ENCODE measurements at regions not wholly inside any gene's neighbourhood (a gene's known extent, or its start where the extent isn't known, plus 50 kb on each side); places are given as distances from the start of the nearest gene placed in this dataset.

DNA sequence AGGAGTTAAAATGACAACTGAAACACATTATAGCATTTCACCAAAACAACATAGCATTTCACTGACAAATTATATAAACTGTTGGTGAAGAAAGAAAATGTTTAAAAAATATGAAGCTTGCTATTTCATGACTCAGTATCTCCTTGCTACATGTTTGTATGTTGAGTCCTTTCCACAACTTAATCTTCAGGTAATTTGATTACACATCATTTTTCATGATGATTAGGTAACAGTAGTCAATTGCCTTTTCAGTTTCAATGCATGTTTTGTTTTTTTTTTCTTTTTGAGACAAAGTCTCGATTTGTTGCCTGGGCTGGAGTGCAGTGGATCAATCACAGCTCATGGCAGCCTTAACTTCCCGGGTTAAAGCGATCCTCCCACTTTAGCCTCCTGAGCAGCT, 177.8 kb upstream of the PMFBP1 start:
- no peak for DNase-seq (ENCODE audit: low read depth, low spot score)

DNA sequence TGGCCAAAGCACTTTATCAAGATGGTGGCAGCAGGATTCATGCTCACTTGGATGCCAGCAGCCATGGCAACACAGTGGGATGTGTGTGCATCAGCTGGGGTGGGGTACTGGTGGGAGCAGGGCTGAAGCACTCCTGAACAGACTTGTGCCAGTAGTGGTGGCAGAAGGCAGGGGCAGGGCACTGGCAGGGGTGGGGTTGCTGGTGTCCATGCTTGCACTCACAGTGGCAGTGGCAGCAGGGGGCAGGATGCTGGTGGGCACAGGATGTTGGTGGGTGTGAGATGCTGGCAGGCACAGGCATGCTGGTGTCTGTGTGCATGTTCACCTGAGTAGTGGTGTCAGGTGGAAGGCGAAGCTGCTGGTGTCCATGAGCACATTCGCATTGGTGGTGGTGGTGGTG, 161.0 kb upstream of the PMFBP1 start:
- DNase-seq (ENCODE audit: low read depth, low spot score): no peak

DNA sequence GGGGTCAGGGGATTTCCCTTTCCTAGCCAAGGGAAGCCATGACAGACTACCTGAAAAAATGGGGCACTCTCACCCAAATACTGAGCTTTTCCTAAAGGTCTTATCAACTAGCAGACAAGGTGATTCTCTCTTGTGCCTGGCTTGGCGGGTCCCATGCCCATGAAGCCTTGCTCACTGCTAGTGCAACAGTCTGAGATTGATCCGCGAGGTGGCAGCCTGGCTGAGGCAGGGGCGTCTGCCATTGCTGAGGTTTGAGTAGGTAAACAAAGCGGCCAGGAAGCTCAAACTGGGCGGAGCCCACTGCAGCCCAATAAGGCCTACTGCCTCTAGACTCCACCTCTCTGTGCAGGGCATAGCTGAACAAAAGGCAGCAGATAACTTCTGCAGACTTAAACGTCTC, 152.6 kb upstream of the PMFBP1 start:
- no peak for DNase-seq (ENCODE audit: low read depth, low spot score)

DNA sequence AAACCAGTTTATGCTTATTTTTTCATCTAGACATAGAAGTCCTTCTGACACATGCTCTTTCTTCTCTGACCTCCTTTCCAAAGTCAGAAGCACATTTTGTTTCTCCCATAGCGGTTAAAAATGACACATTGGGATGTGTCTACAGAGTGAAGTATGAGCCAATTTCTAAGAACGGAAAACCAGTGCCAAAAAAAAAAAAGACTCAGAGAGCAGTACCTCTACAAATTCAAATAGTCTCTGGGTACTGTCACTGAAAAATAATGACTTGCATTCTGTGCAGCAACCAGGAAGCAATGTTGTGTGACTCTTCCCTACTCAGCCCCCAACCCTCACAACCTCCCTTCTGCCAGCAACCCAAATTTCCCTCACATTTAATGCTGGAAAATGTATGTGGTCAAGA, 145.5 kb upstream of the PMFBP1 start:
- no peak for DNase-seq (ENCODE audit: low read depth, low spot score)

DNA sequence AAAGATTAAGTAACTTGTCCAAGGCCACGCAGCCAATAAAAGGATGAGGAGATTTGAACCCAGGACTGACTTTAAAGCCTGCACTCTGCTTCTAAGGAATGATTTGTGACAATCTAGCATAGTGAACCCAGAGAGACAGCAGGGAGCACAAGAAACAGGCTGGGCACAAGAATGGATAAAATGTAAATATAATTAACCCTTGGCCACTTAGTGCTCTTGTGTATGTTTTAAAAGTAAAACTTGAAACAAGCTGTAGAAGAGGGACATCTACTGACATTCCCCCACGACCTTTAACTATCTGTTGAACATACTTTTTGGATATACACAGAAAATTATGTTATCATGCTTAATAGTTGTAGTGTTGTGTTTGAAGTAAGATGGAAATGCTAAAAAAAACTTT, 141.9 kb upstream of the PMFBP1 start:
- DNase-seq (ENCODE audit: low read depth, low spot score): no peak

DNA sequence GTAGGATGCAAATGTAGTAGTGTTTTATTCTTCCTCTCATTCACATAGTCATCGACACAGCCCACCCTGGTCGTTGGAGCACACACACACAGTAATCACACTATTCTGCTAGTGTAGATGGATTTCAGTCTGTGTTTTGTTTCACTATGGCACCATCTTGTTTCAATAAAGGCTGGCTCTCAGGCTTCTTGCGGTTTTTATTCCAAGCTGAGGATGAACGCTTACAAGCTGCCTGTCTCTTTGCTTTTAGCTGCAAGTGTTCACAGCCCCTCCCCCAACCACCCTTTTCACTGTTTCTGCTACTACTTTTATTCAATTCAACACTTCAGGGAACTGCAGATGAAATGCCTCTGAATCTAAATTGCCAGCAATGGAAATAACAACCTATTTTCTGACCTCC, 140.9 kb upstream of the PMFBP1 start:
- no peak for DNase-seq (ENCODE audit: low read depth, low spot score)

DNA sequence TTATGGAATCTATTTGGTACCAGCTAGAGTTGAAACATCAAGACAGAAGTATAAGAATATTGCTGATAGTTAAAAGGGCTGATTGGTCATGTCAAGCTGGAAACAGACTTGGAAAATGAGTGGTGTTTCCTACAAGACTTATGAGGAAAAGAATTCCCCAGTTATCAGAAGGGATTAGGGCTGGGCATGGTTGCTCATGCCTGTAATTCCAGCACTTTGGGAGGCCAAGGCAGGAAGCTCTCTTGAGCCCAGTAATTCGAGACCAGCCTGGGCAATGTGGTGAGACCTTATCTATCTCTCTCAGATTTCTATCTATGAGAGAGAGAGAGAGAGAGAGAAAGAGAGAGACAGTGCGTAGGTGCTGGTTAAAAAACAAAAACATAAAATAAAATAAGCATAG, 139.5 kb upstream of the PMFBP1 start:
- no peak for DNase-seq (ENCODE audit: low read depth, low spot score)

DNA sequence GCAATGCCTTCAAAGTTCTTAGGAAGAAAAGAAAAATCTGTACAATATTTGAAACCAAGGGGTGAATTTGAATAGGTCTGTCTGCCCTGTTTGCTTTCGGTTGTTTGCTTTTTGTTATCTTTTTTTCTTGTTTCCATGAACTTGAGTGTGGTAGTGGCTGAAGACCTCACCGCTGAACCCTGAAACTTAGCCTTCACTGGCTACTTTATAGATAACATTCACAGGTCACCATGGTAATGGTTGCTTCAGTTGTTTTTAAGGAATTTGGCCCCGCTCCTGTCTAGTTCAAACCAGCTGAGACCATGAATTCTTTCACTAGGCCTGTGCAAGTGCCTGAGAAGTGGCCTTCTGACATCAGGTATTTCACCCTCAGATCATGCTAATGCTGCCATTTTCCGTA, 137.0 kb upstream of the PMFBP1 start:
- no peak for DNase-seq (ENCODE audit: low read depth, low spot score)

DNA sequence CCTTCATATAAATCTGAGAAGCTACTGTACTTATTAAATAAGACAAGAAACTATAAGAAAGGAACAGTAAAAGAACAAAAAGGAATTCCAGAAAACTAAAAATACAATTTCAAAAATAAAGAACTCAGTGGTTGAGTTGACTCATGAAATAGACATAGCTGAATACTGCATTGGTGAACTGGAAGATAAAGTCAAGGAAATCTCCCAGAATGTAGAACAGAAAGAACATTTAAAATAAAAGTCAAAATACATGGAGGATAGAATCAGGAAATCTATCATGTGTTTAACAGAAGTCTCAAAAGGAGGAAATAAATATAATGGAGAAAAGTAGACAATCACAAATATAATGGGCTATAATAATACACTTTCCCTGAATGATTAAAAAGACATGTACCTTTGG, 136.4 kb upstream of the PMFBP1 start:
- DNase-seq (ENCODE audit: low read depth, low spot score): no peak

DNA sequence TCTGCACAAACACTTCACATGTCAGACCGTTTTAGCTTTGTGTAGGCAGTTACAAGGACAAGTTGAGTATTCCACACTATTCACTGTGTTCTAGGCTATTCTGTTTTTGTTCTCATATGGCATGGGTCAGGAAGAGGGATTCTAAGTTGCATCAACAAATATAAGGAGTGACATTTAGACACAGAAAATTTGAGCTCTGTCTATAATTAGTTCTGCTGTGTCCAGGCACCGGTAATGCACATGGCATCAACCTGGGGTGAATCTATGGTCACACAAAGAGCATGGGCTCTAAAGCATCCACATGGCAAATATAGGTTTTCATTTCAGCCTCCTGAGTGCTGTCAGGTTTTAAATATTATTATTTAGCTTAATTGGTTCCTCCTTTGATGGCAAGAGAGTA, 130.4 kb upstream of the PMFBP1 start:
- no peak for DNase-seq (ENCODE audit: low read depth, low spot score)

DNA sequence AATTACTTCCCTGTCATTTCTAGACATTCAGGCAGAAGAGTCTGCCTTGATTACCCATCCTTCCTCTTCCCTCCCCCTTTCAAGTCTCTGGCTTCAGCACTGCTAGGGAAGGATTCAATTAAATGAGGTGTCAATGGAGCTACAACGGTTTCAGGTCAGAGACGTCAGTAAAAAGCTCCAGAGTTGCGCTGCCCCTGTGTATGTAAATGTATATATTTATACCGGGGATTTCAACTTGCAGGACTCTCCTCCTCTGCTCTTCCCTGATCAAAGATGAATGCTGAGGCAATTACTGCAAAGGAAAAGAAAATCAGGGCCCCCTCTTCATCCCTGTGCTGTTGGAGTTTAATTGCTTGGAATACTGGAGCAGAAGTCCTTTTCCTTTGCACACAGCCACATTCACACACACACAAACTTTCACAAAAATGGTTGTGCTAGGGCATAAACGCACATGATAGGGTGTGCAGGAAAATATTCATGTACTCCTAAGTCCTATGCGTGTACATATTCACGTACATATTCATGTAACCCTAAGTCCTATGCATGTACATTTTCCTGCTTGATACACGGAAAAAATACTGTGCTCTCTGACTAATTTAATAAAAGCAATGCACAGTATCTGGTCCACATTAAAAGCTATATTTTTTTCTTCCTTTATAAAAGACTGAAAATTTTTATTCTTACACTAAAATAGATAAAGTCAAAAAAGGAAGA, 129.7 kb upstream of the PMFBP1 start:
- DNase-seq (ENCODE audit: low read depth, low spot score): no peak

DNA sequence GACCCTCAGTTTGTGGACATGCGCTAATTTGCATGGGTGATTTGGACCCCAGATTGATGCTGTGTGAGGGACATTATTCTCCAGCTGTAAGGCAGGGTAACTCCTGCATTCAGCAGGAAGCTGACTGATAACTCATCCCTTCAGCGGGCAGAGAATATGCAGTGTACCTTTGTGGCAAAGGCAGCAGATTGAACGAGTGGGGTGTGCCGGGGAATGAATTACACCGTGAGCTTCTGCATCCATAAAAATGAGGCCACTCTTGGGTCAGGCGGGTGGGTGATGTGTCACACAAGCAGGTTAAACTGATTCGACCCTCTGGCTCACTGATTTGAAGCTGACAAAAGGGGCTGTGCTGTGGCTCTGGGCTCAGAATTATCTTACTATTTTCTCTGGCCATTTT, 128.9 kb upstream of the PMFBP1 start:
- DNase-seq (ENCODE audit: low read depth, low spot score): no peak

DNA sequence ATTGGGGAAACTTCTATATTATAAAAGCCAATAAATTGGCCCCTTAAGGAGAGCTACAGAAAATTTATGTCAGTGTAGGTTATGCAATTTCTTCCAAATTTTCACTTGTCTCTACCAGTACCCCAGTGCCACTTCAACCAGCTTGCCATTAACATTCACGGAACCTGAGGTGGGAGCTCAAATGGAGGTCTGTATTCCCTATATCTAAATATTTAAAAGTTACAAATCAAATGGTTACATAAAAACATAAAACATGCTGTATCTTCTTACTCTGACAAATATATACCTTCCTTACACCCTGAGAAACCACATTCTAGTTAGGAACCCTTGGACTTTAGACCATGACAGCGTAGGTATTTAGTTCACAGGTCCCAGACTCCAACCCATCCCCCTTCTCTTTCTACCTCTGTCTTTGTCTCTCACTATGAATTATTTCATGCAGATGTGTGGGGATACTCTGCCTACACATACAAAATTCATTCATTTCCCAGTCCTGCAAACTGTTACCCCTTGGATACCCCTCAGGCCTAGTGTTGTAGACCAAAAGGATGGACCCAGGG, 127.8 kb upstream of the PMFBP1 start:
- DNase-seq (ENCODE audit: low read depth, low spot score): no peak

DNA sequence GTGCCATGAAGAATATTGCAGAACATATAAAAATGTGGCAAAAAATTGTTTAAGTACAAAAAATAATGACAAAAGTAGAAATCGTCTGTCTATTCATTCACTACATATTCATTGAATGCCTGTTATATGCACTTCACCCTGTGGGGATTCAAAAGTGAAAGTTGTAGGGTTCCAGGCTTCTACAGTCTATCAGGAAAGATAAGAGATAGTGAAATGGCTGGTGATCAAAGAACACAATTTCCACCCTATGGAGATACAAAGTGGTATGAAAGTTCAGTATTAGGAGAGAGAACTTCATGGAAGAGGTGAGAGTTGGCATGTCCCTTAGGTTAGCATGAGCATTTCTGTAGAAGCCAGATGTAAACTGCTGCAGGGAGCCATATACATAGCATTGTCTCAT, 127.0 kb upstream of the PMFBP1 start:
- DNase-seq (ENCODE audit: low read depth, low spot score): no peak

DNA sequence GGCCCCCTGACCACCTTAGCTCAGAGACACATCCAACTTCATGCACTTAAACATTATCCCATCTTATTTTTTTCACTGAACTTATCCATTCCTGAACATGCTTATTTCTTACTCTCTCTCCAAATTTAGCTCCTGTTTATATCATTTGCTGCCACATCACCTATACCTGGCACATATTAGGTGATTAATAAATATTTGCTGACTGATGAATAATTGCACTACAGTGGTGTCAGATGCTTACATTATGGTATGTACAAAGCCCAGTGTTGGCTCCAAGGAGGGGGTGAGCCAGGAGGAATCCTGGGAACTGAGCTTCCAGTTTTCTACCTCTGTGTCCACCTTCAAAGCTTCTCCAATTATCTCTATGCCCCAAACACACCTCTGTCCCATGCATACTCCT, 124.0 kb upstream of the PMFBP1 start:
- DNase-seq (ENCODE audit: low read depth, low spot score): no peak

DNA sequence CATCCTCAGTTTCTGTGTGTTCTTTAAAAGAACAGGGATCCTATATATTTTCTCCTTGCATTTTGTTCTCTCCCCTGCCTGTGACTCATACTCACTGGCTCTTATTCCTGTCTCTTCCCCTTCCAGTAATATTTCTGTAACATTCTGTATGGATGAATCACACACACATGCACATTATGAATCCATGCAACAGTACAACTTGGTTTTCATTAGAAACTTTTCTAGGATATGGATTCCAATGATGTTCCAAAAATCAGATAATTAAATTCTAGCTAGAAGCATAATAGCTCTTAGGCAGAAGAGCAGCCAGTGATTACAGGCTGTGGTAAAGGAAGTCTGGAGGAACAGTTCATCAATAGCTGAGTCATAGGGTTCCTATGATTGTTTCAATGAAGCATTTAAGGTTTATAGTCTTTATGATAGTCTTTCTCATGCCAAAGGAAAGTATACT, 119.6 kb upstream of the PMFBP1 start:
- peak; percentile 27 for DNase-seq (ENCODE audit: low read depth, low spot score)

DNA sequence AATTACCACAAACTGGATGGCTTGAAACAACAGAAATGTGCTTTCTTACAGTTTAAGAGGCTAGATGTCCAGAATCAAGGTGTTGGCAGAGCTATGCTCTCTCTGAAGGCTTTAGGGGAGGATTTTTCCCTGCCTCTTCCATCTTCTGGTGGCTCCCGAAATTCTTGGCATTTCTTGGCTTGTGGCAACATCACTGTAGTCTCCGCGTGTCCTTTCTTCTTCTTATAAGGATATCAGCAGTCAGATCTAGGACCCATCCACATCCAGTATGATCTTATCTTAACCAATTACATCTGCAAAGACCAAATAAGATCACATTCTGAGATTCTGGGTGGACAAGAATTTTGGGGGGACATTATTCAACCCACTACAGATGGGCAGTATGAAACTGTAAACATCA, 119.2 kb upstream of the PMFBP1 start:
- no peak for DNase-seq (ENCODE audit: low read depth, low spot score)

DNA sequence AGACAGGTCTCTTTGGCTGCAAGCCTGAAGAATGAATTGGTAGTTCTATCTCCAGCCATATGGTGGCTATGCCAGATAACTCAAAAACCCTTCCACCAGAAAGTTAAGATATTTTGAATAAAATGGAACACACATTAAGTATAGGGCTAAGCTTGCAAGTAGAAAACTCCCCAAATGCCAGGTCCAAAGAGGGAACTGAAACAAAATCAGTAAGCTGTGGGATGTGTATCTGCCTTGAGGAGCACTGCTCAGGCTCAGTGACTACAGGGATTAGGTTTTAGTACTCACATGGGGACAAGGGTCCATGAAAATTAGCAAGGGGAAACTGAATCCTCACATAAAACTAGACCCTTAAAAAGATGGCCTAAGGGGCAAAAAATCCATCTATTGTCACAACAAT, 115.7 kb upstream of the PMFBP1 start:
- no peak for DNase-seq (ENCODE audit: low read depth, low spot score)

DNA sequence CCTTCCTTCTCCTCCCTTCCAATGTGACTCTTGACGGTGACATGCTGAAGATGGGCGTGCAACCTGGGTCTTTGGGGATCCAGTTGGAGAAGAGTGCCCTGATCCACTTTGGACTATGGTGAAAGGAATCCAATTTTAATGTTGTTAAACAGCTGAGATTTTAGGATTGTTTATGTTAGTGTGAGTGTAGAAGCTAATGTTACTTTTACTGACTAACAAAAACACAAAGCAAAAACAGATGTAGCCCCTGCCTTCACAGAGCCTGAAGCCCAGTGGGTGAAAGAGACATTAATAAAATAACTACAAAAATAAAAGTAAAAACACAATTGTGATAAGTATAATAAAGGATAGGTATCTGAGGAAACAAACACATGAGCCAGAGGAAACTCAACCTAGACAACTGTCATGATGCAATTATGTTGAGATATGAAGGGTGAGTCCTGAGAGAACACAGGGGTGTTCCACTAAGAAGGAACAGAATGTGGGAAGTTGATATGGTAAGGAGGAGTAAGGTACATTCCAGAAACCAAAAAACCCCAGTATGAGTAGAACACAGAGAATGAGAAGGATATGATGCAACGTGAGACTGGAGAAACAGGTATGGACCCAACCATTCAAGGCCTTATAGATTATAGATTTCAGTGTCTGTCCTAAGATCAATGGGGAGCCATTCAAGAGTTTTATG, 115.1 kb upstream of the PMFBP1 start:
- no peak for DNase-seq (ENCODE audit: low read depth, low spot score)

DNA sequence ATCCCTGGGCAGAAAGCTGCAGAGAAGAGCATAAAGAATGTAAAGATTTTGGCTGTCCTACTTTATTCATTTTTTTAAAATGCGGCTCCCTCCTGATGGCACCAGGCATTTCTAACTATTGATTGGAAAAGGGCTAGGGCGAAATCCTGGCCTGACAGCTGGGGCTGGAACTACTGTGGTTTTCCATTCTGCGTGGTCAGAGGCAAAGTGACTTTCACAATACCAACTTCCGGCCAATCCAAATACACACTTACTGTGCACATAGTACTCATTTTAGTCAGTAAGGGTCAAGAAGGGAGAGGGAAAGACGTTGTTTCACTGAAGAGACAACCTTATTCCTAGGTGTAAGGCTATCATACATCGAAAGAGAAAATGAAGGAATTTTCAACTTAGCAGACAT, 113.8 kb upstream of the PMFBP1 start:
- no peak for DNase-seq (ENCODE audit: low read depth, low spot score)

DNA sequence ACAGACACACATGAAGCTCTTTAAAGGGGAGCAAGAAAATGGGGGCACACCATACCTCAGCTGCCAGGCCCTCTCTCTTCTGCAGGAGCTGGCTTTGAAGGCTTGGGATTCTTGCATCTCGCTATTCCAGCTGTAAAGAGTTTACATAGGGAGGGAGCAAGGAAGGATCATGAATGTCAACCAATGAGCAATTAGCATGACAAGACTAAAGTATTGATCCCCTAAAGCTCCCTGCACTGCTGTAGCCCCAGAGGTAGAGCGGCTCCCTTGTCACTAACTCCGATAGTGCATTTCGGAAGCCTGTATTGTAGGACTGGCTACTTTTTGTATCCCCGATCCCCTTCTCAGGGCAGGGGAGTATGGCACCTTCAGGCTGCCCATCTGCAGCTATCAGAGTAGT, 113.4 kb upstream of the PMFBP1 start:
- no peak for DNase-seq (ENCODE audit: low read depth, low spot score)

DNA sequence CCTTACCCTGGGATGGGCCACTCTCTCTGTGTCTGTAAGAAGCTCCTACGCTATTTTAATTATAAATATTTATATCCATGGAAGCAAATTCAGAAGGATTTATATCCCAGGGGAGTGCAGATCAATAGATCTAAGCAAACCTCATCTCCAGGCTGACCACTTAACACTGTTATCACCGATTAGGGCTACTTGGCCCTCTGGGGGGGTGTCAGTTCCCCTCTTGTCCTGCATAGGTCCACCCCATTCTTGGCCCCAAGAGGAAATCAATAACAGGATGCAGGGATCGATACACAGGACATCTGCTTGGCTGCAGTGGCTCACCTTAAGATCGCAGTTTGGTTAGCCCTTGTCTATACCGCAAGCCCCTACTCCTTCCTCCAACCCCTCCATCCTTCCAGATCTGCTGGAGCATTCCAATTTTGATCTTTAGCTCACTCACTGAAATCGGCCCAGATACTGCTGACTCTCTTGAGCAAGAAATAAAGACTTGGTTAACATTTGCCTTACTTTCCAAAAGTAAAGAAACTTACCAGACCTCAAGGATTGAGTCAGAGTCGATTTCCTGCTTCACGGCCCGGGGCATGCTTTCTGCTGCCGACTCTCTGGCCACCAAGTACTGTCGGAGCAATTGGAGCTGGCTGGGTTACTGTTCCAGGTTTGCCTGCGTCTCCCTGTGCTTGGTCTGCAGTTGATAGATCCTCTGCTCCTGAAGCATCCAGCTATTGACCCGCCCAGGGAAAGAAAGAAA, 112.3 kb upstream of the PMFBP1 start:
- no peak for DNase-seq (ENCODE audit: low read depth, low spot score)

DNA sequence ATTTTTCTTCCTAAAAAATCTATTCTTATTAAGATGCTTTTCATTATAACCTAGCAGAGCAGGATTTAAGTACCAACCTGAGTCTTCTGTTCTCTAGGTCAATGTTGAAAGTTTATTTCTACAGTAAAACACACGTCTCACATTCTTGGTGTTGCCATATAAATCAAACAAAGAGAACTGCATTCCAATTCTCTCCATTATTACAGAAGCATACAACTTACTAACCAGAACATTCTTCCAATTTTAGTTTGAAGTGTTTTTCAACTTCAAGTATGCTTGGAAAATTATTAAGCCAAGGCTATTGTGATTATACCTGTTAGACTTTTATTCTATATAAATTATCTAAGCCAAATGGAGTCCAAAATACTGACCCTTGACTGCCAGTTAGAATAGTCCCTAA, 110.4 kb upstream of the PMFBP1 start:
- no peak for DNase-seq (ENCODE audit: low read depth, low spot score)

All from brain pericyte (primary cell).